ENCODE measurements at regions not wholly inside any gene's neighbourhood (a gene's known extent, or its start where the extent isn't known, plus 50 kb on each side); places are given as distances from the start of the nearest gene placed in this dataset.

DNA sequence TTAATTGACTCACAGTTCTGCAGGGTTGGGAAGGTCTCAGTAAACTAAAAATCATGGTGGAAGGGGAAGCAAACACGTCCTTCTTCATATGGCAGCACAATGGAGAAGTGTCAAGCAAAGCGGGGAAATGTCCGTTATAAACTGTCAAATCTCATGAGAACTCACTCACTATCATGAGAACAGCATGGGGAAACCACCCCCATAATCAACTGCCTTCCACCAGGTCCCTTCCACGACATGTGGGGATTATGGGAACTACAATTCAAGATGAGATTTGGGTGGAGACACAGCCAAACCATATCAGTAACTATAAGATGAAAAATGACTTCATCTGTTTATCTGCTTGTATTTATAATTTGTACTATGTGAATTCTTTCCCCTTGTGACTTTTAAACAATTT lies 577.6 kb upstream of the MDGA2 start:
- H3K36me3 ChIP-seq (ENCODE audit: control insufficient read depth in 4 of 4, insufficient read depth in 3 of 4, low read depth in 1 of 4, low read length in 3 of 4), result no peaks in the 10 kb centered on the region
- H3K27me3 ChIP-seq (ENCODE audit: control insufficient read depth in 4 of 4, insufficient read depth in 4 of 4, low read length in 3 of 4), result peaks cover 0 to 3% (median 0%) of the 10 kb centered on the region in 4 donors
- 73% methylated on average over 4 of the region's 4 CpGs for whole genome bisulfite sequencing
- no peak for DNase-seq (ENCODE audit: low spot score)
- H3K9ac ChIP-seq (ENCODE audit: low read depth in 1 of 2, low read length in 2 of 2), result no peak overlapping the region
- no peak overlapping the region for H3K4me3 ChIP-seq (ENCODE audit: low read depth in 1 of 3, low read length in 3 of 3)
- TF ChIP-seq RXRA (IDR thresholded peaks at IDR 0.05) (no peak), SP1 (IDR thresholded peaks at IDR 0.05) (no peak), EGR1 (IDR thresholded peaks at IDR 0.05; ENCODE audit: low read depth in 2 of 2) (no peak), ZBTB33 (IDR thresholded peaks at IDR 0.05) (no peak), ATF3 (IDR thresholded peaks at IDR 0.05) (no peak), REST (IDR thresholded peaks at IDR 0.05) (no peak), MAX (IDR thresholded peaks at IDR 0.05) (no peak), HNF4G (IDR thresholded peaks at IDR 0.05) (no peak), FOXA2 (IDR thresholded peaks at IDR 0.05) (no peak), RAD21 (IDR thresholded peaks at IDR 0.05) (no peak), JUND (IDR thresholded peaks at IDR 0.05) (no peak), TAF1 (conservative IDR thresholded peaks at IDR 0.05) (no peak), HNF4A (conservative IDR thresholded peaks at IDR 0.05) (no peak), YY1 (IDR thresholded peaks at IDR 0.05) (no peak), GABPA (IDR thresholded peaks at IDR 0.05 in 1 of 2, conservative IDR thresholded peaks at IDR 0.05 in 1 of 2) (no peak), NR2F2 (IDR thresholded peaks at IDR 0.05) (no peak), FOXA1 (IDR thresholded peaks at IDR 0.05) (no peak)
- TF ChIP-seq, protein P1, sequence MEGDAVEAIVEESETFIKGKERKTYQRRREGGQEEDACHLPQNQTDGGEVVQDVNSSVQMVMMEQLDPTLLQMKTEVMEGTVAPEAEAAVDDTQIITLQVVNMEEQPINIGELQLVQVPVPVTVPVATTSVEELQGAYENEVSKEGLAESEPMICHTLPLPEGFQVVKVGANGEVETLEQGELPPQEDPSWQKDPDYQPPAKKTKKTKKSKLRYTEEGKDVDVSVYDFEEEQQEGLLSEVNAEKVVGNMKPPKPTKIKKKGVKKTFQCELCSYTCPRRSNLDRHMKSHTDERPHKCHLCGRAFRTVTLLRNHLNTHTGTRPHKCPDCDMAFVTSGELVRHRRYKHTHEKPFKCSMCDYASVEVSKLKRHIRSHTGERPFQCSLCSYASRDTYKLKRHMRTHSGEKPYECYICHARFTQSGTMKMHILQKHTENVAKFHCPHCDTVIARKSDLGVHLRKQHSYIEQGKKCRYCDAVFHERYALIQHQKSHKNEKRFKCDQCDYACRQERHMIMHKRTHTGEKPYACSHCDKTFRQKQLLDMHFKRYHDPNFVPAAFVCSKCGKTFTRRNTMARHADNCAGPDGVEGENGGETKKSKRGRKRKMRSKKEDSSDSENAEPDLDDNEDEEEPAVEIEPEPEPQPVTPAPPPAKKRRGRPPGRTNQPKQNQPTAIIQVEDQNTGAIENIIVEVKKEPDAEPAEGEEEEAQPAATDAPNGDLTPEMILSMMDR (IDR thresholded peaks at IDR 0.05; ENCODE audit: low read depth, low read length, missing input control), result no peak
- no peaks in the 10 kb centered on the region for H3K9me3 ChIP-seq (ENCODE audit: control insufficient read depth in 4 of 4, low read length in 3 of 4)
- H3K4me1 ChIP-seq (ENCODE audit: control insufficient read depth in 4 of 4, insufficient read depth in 4 of 4, low read length in 3 of 4), result no peaks in the 10 kb centered on the region
- no peak overlapping the region for H3K27ac ChIP-seq (ENCODE audit: low read depth in 1 of 2, low read length in 2 of 2)
